ENCODE measurements at regions not wholly inside any gene's neighbourhood (a gene's known extent, or its start where the extent isn't known, plus 50 kb on each side); places are given as distances from the start of the nearest gene placed in this dataset.

DNA sequence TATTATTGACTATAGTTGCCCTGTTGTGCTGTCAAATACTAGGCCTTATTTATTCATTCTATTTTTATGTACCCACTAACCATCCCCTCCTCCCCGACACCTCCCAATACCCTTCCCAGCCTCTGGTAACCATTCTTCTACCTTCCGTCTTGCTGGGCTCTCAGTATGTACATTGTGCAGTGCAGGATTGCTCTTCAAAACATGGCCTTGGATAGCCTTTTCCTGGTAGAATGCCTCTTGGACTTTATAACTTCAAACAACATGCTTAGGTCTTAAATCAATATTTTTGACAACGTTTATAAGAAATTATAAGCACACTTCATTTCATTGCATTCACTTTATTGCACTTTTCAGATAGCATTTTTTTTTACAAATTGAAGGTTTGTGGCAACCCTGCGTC lies 172.6 kb upstream of the ACTBL2 start:
- TF ChIP-seq EP300 (IDR thresholded peaks at IDR 0.05) = no peak
- no peak for TF ChIP-seq CTCF (IDR thresholded peaks at IDR 0.05)
- TF ChIP-seq POLR2A (IDR thresholded peaks at IDR 0.05) = no peak

Measured in ovary (tissue), 3 donors.